IMR-90 (cell line): ENCODE measurements at regions not wholly inside any gene's neighbourhood (a gene's known extent, or its start where the extent isn't known, plus 50 kb on each side); places are given as distances from the start of the nearest gene placed in this dataset.

Source experiments
- ATAC-seq: fragments of 200-7000 bp; cut with Tn5 transposase; 2 replicates; pipeline ENCODE4 v1.9.1; 2020; ENCODE audit warnings: low read depth, mild to moderate bottlenecking, moderate library complexity
- BruUV-seq: library from RNA; stranded (reverse); fragments of 400-500 nt; replicated peaks from 2 replicates; lab custom pipeline; 2021; lab: Mats Ljungman, UMichigan
- CTCF ChIA-PET: fragments of 300-600 bp; formaldehyde crosslinking; extraction: SDS; loops from one replicate; lab custom pipeline; 2021; ENCODE audit warnings: antibody characterized with exemption; lab: Yijun Ruan, JAX
- POLR2A ChIA-PET: fragments of 300-600 bp; sonication (Branson Sonifier 250); formaldehyde crosslinking; loops from one replicate; lab custom pipeline; 2022; ENCODE audit warnings: antibody characterized with exemption; ENCODE audit not compliant: unreplicated experiment; lab: Charles Lee
- DNase-seq: peaks from one replicate; pipeline ENCODE4 v3.0.0; 2013
- H2AFZ ChIP-seq: replicated peaks from 2 replicates; pipeline ENCODE3; 2013; ENCODE audit warnings: low read length, mild to moderate bottlenecking; ENCODE audit not compliant: poor library complexity
- H2AK5ac ChIP-seq: 2 replicates; pipeline ENCODE4 v1.6.1; 2013; ENCODE audit warnings: low read depth, low read length, inconsistent platforms
- H2AK9ac ChIP-seq: replicated peaks from 2 replicates; pipeline ENCODE3; 2013; ENCODE audit warnings: mild to moderate bottlenecking, low read depth, low read length, moderate library complexity; ENCODE audit not compliant: poor library complexity
- H2BK120ac ChIP-seq: 2 replicates; pipeline ENCODE4 v1.6.1; 2013; ENCODE audit warnings: low read depth, low read length, inconsistent platforms
- H2BK15ac ChIP-seq: 3 replicates; pipeline ENCODE4 v1.6.1; 2013; ENCODE audit warnings: low read depth, low read length, inconsistent platforms
- H2BK20ac ChIP-seq: 2 replicates; pipeline ENCODE4 v1.6.1; 2013; ENCODE audit warnings: low read depth, mild to moderate bottlenecking, inconsistent platforms, low read length, moderate library complexity
- H2BK5ac ChIP-seq: 2 replicates; pipeline ENCODE4 v1.6.1; 2013; ENCODE audit warnings: mild to moderate bottlenecking, low read depth, low read length, inconsistent platforms; ENCODE audit not compliant: poor library complexity, severe bottlenecking
- H3K14ac ChIP-seq: replicated peaks from 2 replicates; pipeline ENCODE4 v1.6.1; 2013; ENCODE audit warnings: low read depth, low read length, inconsistent platforms
- H3K18ac ChIP-seq: 2 replicates; pipeline ENCODE4 v1.6.1; 2013; ENCODE audit warnings: low read depth, low read length, control low read depth
- H3K23ac ChIP-seq: 2 replicates; pipeline ENCODE4 v1.6.1; 2013; ENCODE audit warnings: low read depth, low read length, inconsistent platforms
- H3K27ac ChIP-seq: 2 replicates; pipeline ENCODE4 v1.5.1; 2013; ENCODE audit warnings: mild to moderate bottlenecking, control low read depth, low read length; ENCODE audit not compliant: insufficient read depth
- H3K27me3 ChIP-seq: 2 replicates; pipeline ENCODE4 v1.6.1; 2013; ENCODE audit warnings: low read length; ENCODE audit not compliant: control insufficient read depth, insufficient read depth
- H3K36me3 ChIP-seq: 2 replicates; pipeline ENCODE4 v1.6.1; 2013; ENCODE audit warnings: low read length, mixed read lengths; ENCODE audit not compliant: control insufficient read depth, insufficient read depth
- H3K4ac ChIP-seq: 2 replicates; pipeline ENCODE4 v1.6.1; 2013; ENCODE audit warnings: low read depth, low read length, inconsistent platforms
- H3K4me1 ChIP-seq: 2 replicates; pipeline ENCODE4 v1.6.1; 2013; ENCODE audit warnings: low read length, mixed read lengths; ENCODE audit not compliant: control insufficient read depth, insufficient read depth
- H3K4me2 ChIP-seq: 2 replicates; pipeline ENCODE4 v1.6.1; 2013; ENCODE audit warnings: low read depth, mild to moderate bottlenecking, control low read depth, low read length, moderate library complexity
- H3K4me3 ChIP-seq: 2 replicates; pipeline ENCODE4 v1.5.1; 2013; ENCODE audit warnings: low read depth, mild to moderate bottlenecking, control low read depth, low read length, moderate library complexity; ENCODE audit not compliant: insufficient read depth
- H3K56ac ChIP-seq: 2 replicates; pipeline ENCODE4 v1.6.1; 2013; ENCODE audit warnings: low read length, inconsistent platforms; ENCODE audit not compliant: insufficient read depth; ENCODE audit errors: extremely low read depth
- H3K79me1 ChIP-seq, 2 experiments: 2 replicates each; pipeline ENCODE4 v1.6.1; 2013; ENCODE audit warnings: low read length in 2 of 2, inconsistent platforms in 1 of 2, low read depth in 1 of 2
- H3K9ac ChIP-seq: 2 replicates; pipeline ENCODE4 v1.6.1; 2013; ENCODE audit warnings: low read depth, low read length, control low read depth
- H3K9me1 ChIP-seq: 2 replicates; pipeline ENCODE4 v1.6.1; 2013; ENCODE audit warnings: low read length, inconsistent platforms; ENCODE audit not compliant: insufficient read depth
- H3K9me3 ChIP-seq: 2 replicates; pipeline ENCODE4 v1.6.1; 2013; ENCODE audit warnings: low read length; ENCODE audit not compliant: control insufficient read depth, insufficient read depth
- H4K20me1 ChIP-seq: 2 replicates; pipeline ENCODE4 v1.6.1; 2013; ENCODE audit warnings: low read length, inconsistent platforms; ENCODE audit not compliant: insufficient read depth
- H4K5ac ChIP-seq: 2 replicates; pipeline ENCODE4 v1.6.1; 2013; ENCODE audit warnings: mild to moderate bottlenecking, low read depth, low read length, control low read depth
- H4K8ac ChIP-seq, 2 experiments: 2 replicates each; pipeline ENCODE4 v1.6.1; 2013; ENCODE audit warnings: low read depth in 2 of 2, low read length in 2 of 2, control low read depth in 1 of 2, inconsistent platforms in 1 of 2
- H4K91ac ChIP-seq: 2 replicates; pipeline ENCODE4 v1.6.1; 2013; ENCODE audit warnings: low read depth, low read length, inconsistent platforms; ENCODE audit not compliant: insufficient read depth
- BHLHE40 ChIP-seq: fragments of 150-350 bp; IDR thresholded peaks from 2 replicates; pipeline ENCODE4 v1.6.1; 2016; ENCODE audit warnings: mild to moderate bottlenecking, low read depth, low read length
- CEBPB ChIP-seq: IDR thresholded peaks from 2 replicates; pipeline ENCODE4 v1.6.1; 2012; ENCODE audit warnings: low read depth, low read length, improper control_type of control experiment
- CHD1 ChIP-seq: IDR thresholded peaks from 2 replicates; pipeline ENCODE4 v1.6.1; 2012; ENCODE audit warnings: low read depth, low read length, improper control_type of control experiment
- CTCF ChIP-seq: conservative IDR thresholded peaks from 2 replicates; pipeline ENCODE4 v1.5.1; 2012; ENCODE audit warnings: mild to moderate bottlenecking, low read depth, low read length, improper control_type of control experiment
- FOS ChIP-seq: fragments of 150-350 bp; IDR thresholded peaks from 2 replicates; pipeline ENCODE4 v1.6.1; 2016; ENCODE audit warnings: low read depth, low read length
- MAFK ChIP-seq: IDR thresholded peaks from 2 replicates; pipeline ENCODE4 v1.6.1; 2012; ENCODE audit warnings: low read depth, low read length, improper control_type of control experiment
- MAZ ChIP-seq: IDR thresholded peaks from 2 replicates; pipeline ENCODE4 v1.6.1; 2012; ENCODE audit warnings: low read depth, mild to moderate bottlenecking, low read length, improper control_type of control experiment, moderate library complexity, borderline replicate concordance
- MXI1 ChIP-seq: IDR thresholded peaks from 2 replicates; pipeline ENCODE4 v1.6.1; 2012; ENCODE audit warnings: low read depth, mild to moderate bottlenecking, low read length, moderate library complexity, borderline replicate concordance
- NFE2L2 ChIP-seq: fragments of 150-350 bp; IDR thresholded peaks from 2 replicates; pipeline ENCODE4 v1.6.1; 2016; ENCODE audit warnings: low read depth, mild to moderate bottlenecking, low read length
- POLR2A ChIP-seq: IDR thresholded peaks from 2 replicates; pipeline ENCODE4 v1.6.1; 2012; ENCODE audit warnings: mild to moderate bottlenecking, low read depth, low read length
- RAD21 ChIP-seq: IDR thresholded peaks from 2 replicates; pipeline ENCODE4 v1.6.1; 2012; ENCODE audit warnings: low read length, improper control_type of control experiment
- RCOR1 ChIP-seq: IDR thresholded peaks from 2 replicates; pipeline ENCODE4 v1.6.1; 2012; ENCODE audit warnings: mild to moderate bottlenecking, low read length, improper control_type of control experiment; ENCODE audit not compliant: insufficient replicate concordance
- RFX5 ChIP-seq: IDR thresholded peaks from 2 replicates; pipeline ENCODE4 v1.8.0; 2012; ENCODE audit warnings: low read depth, mild to moderate bottlenecking, low read length, moderate library complexity
- SMC3 ChIP-seq: fragments of 150-350 bp; IDR thresholded peaks from 2 replicates; pipeline ENCODE4 v1.6.1; 2016; ENCODE audit warnings: low read depth, mild to moderate bottlenecking, antibody characterized with exemption, low read length, moderate library complexity
- USF2 ChIP-seq: fragments of 150-350 bp; IDR thresholded peaks from 2 replicates; pipeline ENCODE4 v1.6.1; 2017; ENCODE audit warnings: mild to moderate bottlenecking, antibody characterized with exemption, low read length, low read depth
- WGBS, 2 experiments: methylation state at CpG; one replicate each; pipeline versions ENCODE4 v1.1.5 to v1.1.7; 2013; ENCODE audit warnings: missing lambda C conversion rate in 2 of 2; ENCODE audit not compliant: insufficient read length in 1 of 2; ENCODE audit errors: extremely low coverage in 2 of 2; 5-methylcytosine and 5-hydroxymethylcytosine counted together
- dilution Hi-C: fragments of 300-500 bp; cut with HindIII; formaldehyde crosslinking; loops from one replicate; pipeline ENCODE4 v1.14.3; 2018; ENCODE audit warnings: low sequenced_read_pairs; ENCODE audit not compliant: unreplicated experiment
- in situ Hi-C: fragments of 300-500 bp; cut with MboI; formaldehyde crosslinking; loops from 3 replicates; pipeline ENCODE4 v1.14.3; 2019; ENCODE audit warnings: low sequenced_read_pairs, inconsistent platforms, mixed read lengths
- intact Hi-C: fragments of 100-400 bp; cut with micrococcal nuclease; formaldehyde crosslinking; loops from 2 replicates; pipeline ENCODE4 v1.10.0; 2022
- TF ChIP-seq, protein P1 (sequence below): fragments of 150-350 bp; IDR thresholded peaks from 2 replicates; pipeline ENCODE4 v1.6.1; 2016; ENCODE audit warnings: low read depth, mild to moderate bottlenecking, low read length, moderate library complexity, borderline replicate concordance

DNA sequence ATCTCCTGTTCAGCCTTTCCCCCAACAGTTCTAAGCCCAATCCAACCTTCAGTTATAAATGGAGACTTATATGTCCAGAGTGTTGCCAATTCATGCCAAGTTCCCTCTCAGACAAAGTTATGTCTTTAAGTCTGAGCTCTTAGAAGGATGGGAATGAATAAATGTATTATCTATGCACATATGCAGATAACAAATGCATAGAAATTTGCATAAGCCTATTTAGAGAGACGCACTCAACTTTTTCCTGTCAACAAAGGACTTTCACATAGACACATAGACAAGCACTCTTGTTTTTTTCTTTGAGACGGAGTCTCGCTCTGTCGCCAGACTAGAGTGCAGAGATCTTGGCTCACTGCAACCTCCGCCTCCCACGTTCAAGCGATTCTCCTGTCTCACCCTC, 95.1 kb downstream of the SOX9 start:
- no peak for ATAC-seq
- dilution Hi-C loops = no loop called here

More for the DNA sequence above, 95.1 kb downstream of the SOX9 start:
- H4K20me1 ChIP-seq = no peaks in the 10 kb centered on the region
- no peak overlapping the region for H3K18ac ChIP-seq
- POLR2A ChIA-PET = no interaction called here
- H3K14ac ChIP-seq = no peak overlapping the region
- H3K79me1 ChIP-seq = no peaks in the 10 kb centered on the region
- H2AK9ac ChIP-seq = no peak overlapping the region
- H3K56ac ChIP-seq = no peak overlapping the region
- no peak overlapping the region for H3K4ac ChIP-seq
- H2BK5ac ChIP-seq = no peak overlapping the region
- peaks cover 5% of the 10 kb centered on the region for H3K9me3 ChIP-seq
- no peak overlapping the region for H3K4me2 ChIP-seq
- CTCF ChIA-PET = no interaction called here
- H2BK20ac ChIP-seq = no peak overlapping the region
- H3K9me1 ChIP-seq = no peaks in the 10 kb centered on the region
- in situ Hi-C loops (no loop called here), intact Hi-C loops (no loop called here)
- H3K36me3 ChIP-seq = no peaks in the 10 kb centered on the region
- H2AFZ ChIP-seq = no peak overlapping the region
- no peak for DNase-seq
- no peak overlapping the region for H4K8ac ChIP-seq
- H3K4me1 ChIP-seq = peaks cover 4% of the 10 kb centered on the region; the same call in 1 of the 2 replicates
- no peak overlapping the region for H3K9ac ChIP-seq
- H3K4me3 ChIP-seq = no peak overlapping the region
- no peak overlapping the region for H4K5ac ChIP-seq
- no peak overlapping the region for H2BK15ac ChIP-seq
- H2BK120ac ChIP-seq = no peak overlapping the region
- no peak overlapping the region for H2AK5ac ChIP-seq
- H4K91ac ChIP-seq = no peak overlapping the region
- peaks cover 32% of the 10 kb centered on the region for H3K27me3 ChIP-seq
- no peak overlapping the region for H3K23ac ChIP-seq
- 100% methylated on average over 1 of the region's 7 CpGs; no CpG with 5 or more reads in 1 of the 2 experiments for WGBS, 2 experiments
- H3K27ac ChIP-seq = no peak overlapping the region
- BruUV-seq = no TSS peak
- TF ChIP-seq FOS (no peak), CTCF (no peak), RFX5 (no peak), NFE2L2 (no peak), MAZ (no peak), MAFK (no peak), USF2 (no peak), BHLHE40 (no peak), RAD21 (no peak), SMC3 (no peak), POLR2A (no peak), MXI1 (no peak), RCOR1 (no peak), CEBPB (no peak), CHD1 (no peak)
- TF ChIP-seq, protein P1, sequence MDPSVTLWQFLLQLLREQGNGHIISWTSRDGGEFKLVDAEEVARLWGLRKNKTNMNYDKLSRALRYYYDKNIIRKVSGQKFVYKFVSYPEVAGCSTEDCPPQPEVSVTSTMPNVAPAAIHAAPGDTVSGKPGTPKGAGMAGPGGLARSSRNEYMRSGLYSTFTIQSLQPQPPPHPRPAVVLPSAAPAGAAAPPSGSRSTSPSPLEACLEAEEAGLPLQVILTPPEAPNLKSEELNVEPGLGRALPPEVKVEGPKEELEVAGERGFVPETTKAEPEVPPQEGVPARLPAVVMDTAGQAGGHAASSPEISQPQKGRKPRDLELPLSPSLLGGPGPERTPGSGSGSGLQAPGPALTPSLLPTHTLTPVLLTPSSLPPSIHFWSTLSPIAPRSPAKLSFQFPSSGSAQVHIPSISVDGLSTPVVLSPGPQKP = no peak
